ENCODE measurements at regions not wholly inside any gene's neighbourhood (a gene's known extent, or its start where the extent isn't known, plus 50 kb on each side); places are given as distances from the start of the nearest gene placed in this dataset.

DNA sequence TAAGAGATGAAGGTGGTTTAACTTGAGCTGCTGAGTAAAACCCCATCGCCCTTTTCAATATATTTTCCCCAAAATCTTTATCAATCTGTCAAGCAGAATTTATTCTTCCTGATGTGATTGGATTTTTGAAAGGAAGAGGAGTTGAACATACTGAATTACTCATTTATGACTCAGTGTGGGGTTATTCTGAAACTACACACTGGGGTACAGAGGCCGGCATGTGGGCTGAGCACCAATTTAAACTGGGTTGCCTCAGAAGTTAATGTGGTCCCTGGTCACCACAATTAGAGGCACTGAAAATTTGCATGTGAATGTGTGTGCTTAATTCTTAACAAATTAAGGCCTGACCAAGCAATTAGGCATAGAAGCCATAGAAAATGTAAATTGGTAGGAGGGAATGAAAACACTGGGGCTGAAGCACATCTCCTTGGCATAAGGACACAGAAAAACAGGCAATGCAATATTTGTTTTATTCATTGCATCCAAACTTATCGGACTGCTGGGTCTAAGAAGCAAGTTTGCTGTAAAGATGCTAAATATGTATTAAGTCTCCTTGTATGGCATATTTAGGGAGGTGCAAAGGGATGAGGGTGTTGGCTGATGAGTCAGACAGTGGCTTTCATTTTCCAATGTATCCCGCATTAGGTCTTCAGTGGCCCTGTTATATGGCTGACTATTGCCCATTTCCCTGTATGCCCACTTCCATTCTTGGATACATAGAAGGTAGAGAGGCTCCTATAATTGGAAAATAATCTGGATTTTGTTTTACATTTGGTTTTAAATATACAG lies 170.9 kb downstream of the IL15 start:
- Histone ChIP-seq H3K36me3 (ENCODE audit: insufficient read depth, low read length) (no peaks in the 10 kb centered on the region), H3K4me1 (ENCODE audit: insufficient read depth, low read length) (no peaks in the 10 kb centered on the region), H3K4me3 (ENCODE audit: low read length) (no peak overlapping the region), H3K27ac (ENCODE audit: low read depth in 1 of 2, low read length in 2 of 2) (no peak overlapping the region), H3K27me3 (ENCODE audit: control insufficient read depth in 1 of 2, insufficient read depth in 2 of 2, low read length in 2 of 2) (no peaks in the 10 kb centered on the region), H3K9me3 (ENCODE audit: control insufficient read depth in 1 of 2, insufficient read depth in 1 of 2, low read length in 2 of 2) (no peaks in the 10 kb centered on the region)
- Mint-ChIP-seq H3K36me3 (ENCODE audit: low read depth) (no peaks in the 10 kb centered on the region), H3K27ac (no peak overlapping the region), H3K27me3 (peaks cover 7% of the 10 kb centered on the region), H3K4me3 (no peak overlapping the region), H3K4me1 (ENCODE audit: low read depth) (no peaks in the 10 kb centered on the region), H3K9me3 (no peaks in the 10 kb centered on the region)
- TF ChIP-seq, protein P1, sequence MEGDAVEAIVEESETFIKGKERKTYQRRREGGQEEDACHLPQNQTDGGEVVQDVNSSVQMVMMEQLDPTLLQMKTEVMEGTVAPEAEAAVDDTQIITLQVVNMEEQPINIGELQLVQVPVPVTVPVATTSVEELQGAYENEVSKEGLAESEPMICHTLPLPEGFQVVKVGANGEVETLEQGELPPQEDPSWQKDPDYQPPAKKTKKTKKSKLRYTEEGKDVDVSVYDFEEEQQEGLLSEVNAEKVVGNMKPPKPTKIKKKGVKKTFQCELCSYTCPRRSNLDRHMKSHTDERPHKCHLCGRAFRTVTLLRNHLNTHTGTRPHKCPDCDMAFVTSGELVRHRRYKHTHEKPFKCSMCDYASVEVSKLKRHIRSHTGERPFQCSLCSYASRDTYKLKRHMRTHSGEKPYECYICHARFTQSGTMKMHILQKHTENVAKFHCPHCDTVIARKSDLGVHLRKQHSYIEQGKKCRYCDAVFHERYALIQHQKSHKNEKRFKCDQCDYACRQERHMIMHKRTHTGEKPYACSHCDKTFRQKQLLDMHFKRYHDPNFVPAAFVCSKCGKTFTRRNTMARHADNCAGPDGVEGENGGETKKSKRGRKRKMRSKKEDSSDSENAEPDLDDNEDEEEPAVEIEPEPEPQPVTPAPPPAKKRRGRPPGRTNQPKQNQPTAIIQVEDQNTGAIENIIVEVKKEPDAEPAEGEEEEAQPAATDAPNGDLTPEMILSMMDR (IDR thresholded peaks at IDR 0.05): no peak
- intact Hi-C loops (cut with DNase I, micrococcal nuclease): no loop called here
- CTCF ChIA-PET: no interaction called here
- ATAC-seq (ENCODE audit: poor library complexity) (no peak), DNase-seq (no peak)
- POLR2A ChIA-PET: no interaction called here

DNA sequence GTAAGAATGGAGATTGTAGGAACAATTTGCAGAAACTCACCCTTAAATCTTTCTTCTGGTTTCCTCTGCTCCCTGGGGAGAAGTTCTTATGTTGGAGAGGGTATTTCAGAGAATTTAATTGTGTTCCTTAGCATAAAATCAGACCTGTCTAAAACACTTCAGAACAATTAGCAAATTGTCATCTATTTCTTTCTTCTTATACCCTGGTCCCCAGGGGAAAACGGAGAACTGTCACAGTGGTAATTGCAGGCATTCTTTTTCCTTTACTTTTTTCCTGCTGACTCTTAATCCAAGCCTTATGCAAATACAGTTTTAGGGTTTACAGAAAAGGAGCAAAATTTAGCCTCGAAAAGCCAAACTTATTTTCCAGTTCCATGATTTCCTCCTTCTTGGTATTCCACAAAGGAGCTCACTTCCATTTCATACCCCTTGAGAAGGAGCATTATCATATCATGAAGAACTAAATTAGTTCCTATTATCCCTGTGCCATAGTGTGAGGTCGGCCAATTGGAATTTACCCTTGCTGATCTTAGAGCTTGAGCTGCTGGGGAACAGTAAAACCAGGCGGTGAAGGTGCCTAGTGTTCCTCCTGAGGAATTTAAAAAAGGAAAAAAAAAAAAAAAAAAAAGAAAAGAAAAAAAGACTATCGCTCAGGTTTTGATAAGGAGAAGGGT lies 173.8 kb downstream of the IL15 start:
- no peak overlapping the region for H3K4me3 ChIP-seq (ENCODE audit: low read length)
- ChIA-PET CTCF (interaction anchor here (0.7 kb wide), 1 partner anchor 17 kb away, joined by 3 read pairs; no protein-coding TSS in a partner anchor), POLR2A (no interaction called here)
- ATAC-seq (ENCODE audit: poor library complexity): no peak
- H3K27me3 ChIP-seq (ENCODE audit: control insufficient read depth in 1 of 2, insufficient read depth in 2 of 2, low read length in 2 of 2): peaks cover 0 to 3% of the 10 kb centered on the region in 2 experiments
- peaks cover 13% of the 10 kb centered on the region for H3K27me3 Mint-ChIP-seq
- H3K4me3 Mint-ChIP-seq: no peak overlapping the region
- H3K9me3 Mint-ChIP-seq: no peaks in the 10 kb centered on the region
- H3K4me1 ChIP-seq (ENCODE audit: insufficient read depth, low read length): no peaks in the 10 kb centered on the region
- no peak overlapping the region for H3K27ac Mint-ChIP-seq
- intact Hi-C loops (cut with DNase I, micrococcal nuclease): no loop called here
- no peak overlapping the region for H3K27ac ChIP-seq (ENCODE audit: low read depth in 1 of 2, low read length in 2 of 2)
- no peaks in the 10 kb centered on the region for H3K36me3 Mint-ChIP-seq (ENCODE audit: low read depth)
- H3K4me1 Mint-ChIP-seq (ENCODE audit: low read depth): no peaks in the 10 kb centered on the region
- H3K36me3 ChIP-seq (ENCODE audit: insufficient read depth, low read length): no peaks in the 10 kb centered on the region
- no peak for DNase-seq
- TF ChIP-seq, protein P1 (IDR thresholded peaks at IDR 0.05): no peak
- no peaks in the 10 kb centered on the region for H3K9me3 ChIP-seq (ENCODE audit: control insufficient read depth in 1 of 2, insufficient read depth in 1 of 2, low read length in 2 of 2)

DNA sequence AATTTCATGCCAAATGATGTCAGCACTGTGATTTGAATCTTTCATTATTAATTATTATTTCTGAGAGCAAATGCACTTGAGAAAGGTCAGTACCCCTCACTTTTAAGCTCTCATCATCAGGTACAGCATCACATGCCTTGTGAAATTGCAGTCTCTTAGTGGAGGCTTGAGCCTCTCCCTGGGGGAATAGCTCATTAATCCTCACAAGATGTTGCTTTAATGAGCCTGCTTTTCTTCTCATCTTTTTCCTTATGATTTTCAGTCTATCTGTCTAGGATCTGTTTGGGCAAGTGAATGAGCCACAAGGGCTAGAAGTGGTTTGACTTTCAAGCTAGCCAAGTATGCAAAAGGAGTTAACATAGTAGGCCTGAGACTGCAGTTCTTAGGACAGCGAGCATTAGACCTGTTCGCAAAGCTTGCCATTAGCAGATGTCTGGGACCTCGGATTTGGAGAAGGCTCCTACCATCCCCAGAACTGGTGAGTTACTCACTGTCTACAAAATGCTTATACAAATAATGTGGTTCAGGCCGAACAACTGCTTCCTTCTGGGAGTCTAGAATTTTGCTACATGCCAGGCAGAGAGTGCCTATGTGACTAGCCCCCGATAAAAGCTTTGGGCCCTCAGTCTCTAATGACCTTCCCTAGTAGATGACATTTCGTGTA lies 174.5 kb downstream of the IL15 start:
- H3K27me3 ChIP-seq (ENCODE audit: control insufficient read depth in 1 of 2, insufficient read depth in 2 of 2, low read length in 2 of 2): peaks cover 0 to 3% of the 10 kb centered on the region in 2 experiments
- no peak overlapping the region for H3K27ac Mint-ChIP-seq
- no peak overlapping the region for H3K27ac ChIP-seq (ENCODE audit: low read depth in 1 of 2, low read length in 2 of 2)
- H3K9me3 Mint-ChIP-seq: no peaks in the 10 kb centered on the region
- H3K4me1 ChIP-seq (ENCODE audit: insufficient read depth, low read length): no peaks in the 10 kb centered on the region
- H3K27me3 Mint-ChIP-seq: peaks cover 17% of the 10 kb centered on the region
- DNase-seq (no peak), ATAC-seq (ENCODE audit: poor library complexity) (no peak)
- no peaks in the 10 kb centered on the region for H3K4me1 Mint-ChIP-seq (ENCODE audit: low read depth)
- POLR2A ChIA-PET: no interaction called here
- H3K9me3 ChIP-seq (ENCODE audit: control insufficient read depth in 1 of 2, insufficient read depth in 1 of 2, low read length in 2 of 2): peaks cover 0 to 5% of the 10 kb centered on the region in 2 experiments
- TF ChIP-seq, protein P1 (IDR thresholded peaks at IDR 0.05): no peak
- no peak overlapping the region for H3K4me3 Mint-ChIP-seq
- no peaks in the 10 kb centered on the region for H3K36me3 Mint-ChIP-seq (ENCODE audit: low read depth)
- no peak overlapping the region for H3K4me3 ChIP-seq (ENCODE audit: low read length)
- intact Hi-C loops (cut with DNase I, micrococcal nuclease): no loop called here
- CTCF ChIA-PET: interaction anchor here (0.7 kb wide), 1 partner anchor 17 kb away, joined by 3 read pairs; no protein-coding TSS in a partner anchor
- no peaks in the 10 kb centered on the region for H3K36me3 ChIP-seq (ENCODE audit: insufficient read depth, low read length)
